HepG2 (cell line): ENCODE measurements at regions not wholly inside any gene's neighbourhood (a gene's known extent, or its start where the extent isn't known, plus 50 kb on each side); places are given as distances from the start of the nearest gene placed in this dataset.

ENCODE experiments used
- CTCF ChIP-seq: sonication (generic); formaldehyde crosslinking; IDR thresholded peaks from 2 replicates; pipeline ENCODE4 v1.5.0; 2020; ENCODE audit warnings: mild to moderate bottlenecking, missing genetic modification reagents, moderate library complexity
- EZH2 ChIP-seq: conservative IDR thresholded peaks from 2 replicates; pipeline ENCODE4 v1.6.1; 2012; ENCODE audit warnings: mild to moderate bottlenecking, low read depth, low read length, moderate library complexity
- SMYD3 ChIP-seq: sonication (generic); formaldehyde crosslinking; IDR thresholded peaks from 2 replicates; pipeline ENCODE4 v1.8.1; 2023; ENCODE audit warnings: mild to moderate bottlenecking, missing genetic modification reagents
- TEF ChIP-seq: sonication (generic); formaldehyde crosslinking; IDR thresholded peaks from 2 replicates; pipeline ENCODE4 v1.5.0; 2020; ENCODE audit warnings: missing genetic modification reagents
- ZNF644 ChIP-seq: IDR thresholded peaks from 2 replicates; pipeline ENCODE4 v1.6.1; 2016; ENCODE audit warnings: low read depth
- TF ChIP-seq, protein P1 (sequence below): sonication (generic); formaldehyde crosslinking; IDR thresholded peaks from 2 replicates; pipeline ENCODE4 v1.4.0; 2020; ENCODE audit warnings: missing genetic modification reagents

GRCh38 chrY:19622392-19622791 lies 122.1 kb downstream of the KDM5D start:
- TF ChIP-seq CTCF (CRISPR knock-in tag) (no peak), SMYD3 (CRISPR knock-in tag) (no peak), TEF (no peak), EZH2 (no peak), ZNF644 (CRISPR knock-in tag) (peak; percentile 64; the same call in 1 of the 2 replicates)
- TF ChIP-seq, protein P1, sequence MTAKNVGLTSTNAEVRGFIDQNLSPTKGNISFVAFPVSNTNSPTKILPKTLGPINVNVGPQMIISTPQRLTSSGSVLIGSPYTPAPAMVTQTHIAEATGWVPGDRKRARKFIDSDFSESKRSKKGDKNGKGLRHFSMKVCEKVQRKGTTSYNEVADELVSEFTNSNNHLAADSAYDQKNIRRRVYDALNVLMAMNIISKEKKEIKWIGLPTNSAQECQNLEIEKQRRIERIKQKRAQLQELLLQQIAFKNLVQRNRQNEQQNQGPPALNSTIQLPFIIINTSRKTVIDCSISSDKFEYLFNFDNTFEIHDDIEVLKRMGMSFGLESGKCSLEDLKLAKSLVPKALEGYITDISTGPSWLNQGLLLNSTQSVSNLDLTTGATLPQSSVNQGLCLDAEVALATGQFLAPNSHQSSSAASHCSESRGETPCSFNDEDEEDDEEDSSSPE (CRISPR knock-in tag): no peak
